K562 (cell line): ENCODE measurements at regions not wholly inside any gene's neighbourhood (a gene's known extent, or its start where the extent isn't known, plus 50 kb on each side); places are given as distances from the start of the nearest gene placed in this dataset.

Source experiments
- ATAC-seq: fragments of 200-7000 bp; cut with Tn5 transposase; 3 replicates; pipeline ENCODE4 v1.9.1; 2020; ENCODE audit warnings: moderate library complexity
- BruUV-seq: library from RNA; stranded (reverse); fragments of 400-500 nt; replicated peaks from 2 replicates; lab custom pipeline; 2021; lab: Mats Ljungman, UMichigan
- CTCF ChIA-PET: fragments of 300-600 bp; formaldehyde crosslinking; extraction: SDS; loops from one replicate; lab custom pipeline; 2021; ENCODE audit warnings: low intra/inter-chr PET ratio; lab: Yijun Ruan, JAX
- POLR2A ChIA-PET: fragments of 300-600, 350-650 bp; sonication (Branson Sonifier 250); formaldehyde crosslinking; extraction: SDS; loops from one replicate; lab custom pipeline; 2021; ENCODE audit warnings: antibody characterized with exemption, inconsistent platforms; lab: Yijun Ruan, JAX
- DNase-seq, 4 experiments: peaks; one replicate each; pipeline versions ENCODE4 v3.0.0 to v3.0.0-alpha.2; 2011 to 2018; ENCODE audit warnings: low spot score in 3 of 4, mixed read lengths in 3 of 4; ENCODE audit errors: extremely low read depth in 1 of 4
- FAIRE-seq: peaks from 2 replicates; lab custom pipeline; 2011; peaks lifted over from hg19 to GRCh38; lab: Jason Lieb, UNC
- H2AFZ ChIP-seq: 2 replicates; pipeline ENCODE4 v1.6.0; 2011; ENCODE audit warnings: low read depth, low read length, control low read depth, inconsistent platforms
- H3K27ac ChIP-seq: fragments of 200-600 bp; 3 replicates; pipeline ENCODE4 v1.8.0; 2011; ENCODE audit warnings: low read depth, mild to moderate bottlenecking, control low read depth, inconsistent platforms, low read length, moderate library complexity, mixed read lengths; ENCODE audit errors: extremely low read depth
- H3K27me3 ChIP-seq, 2 experiments: fragments of 300-600 bp in 1 of 2; 2 replicates in 1 of 2; 3 replicates in 1 of 2; pipeline versions ENCODE4 v1.6.0 to v1.8.0; 2011; ENCODE audit warnings: inconsistent platforms in 2 of 2, low read length in 2 of 2, mild to moderate bottlenecking in 1 of 2, mixed read lengths in 1 of 2, moderate library complexity in 1 of 2; ENCODE audit not compliant: control insufficient read depth in 2 of 2, insufficient read depth in 2 of 2
- H3K36me3 ChIP-seq: fragments of 300-600 bp; 3 replicates; pipeline ENCODE4 v1.8.0; 2011; ENCODE audit warnings: mild to moderate bottlenecking, low read length, inconsistent platforms; ENCODE audit not compliant: control insufficient read depth, insufficient read depth
- H3K4me1 ChIP-seq, 2 experiments: fragments of 200-600 bp in 1 of 2; replicated peaks in 1 of 2; 2 replicates in 1 of 2; 3 replicates in 1 of 2; pipeline versions ENCODE4 v1.5.1 to v1.8.0; 2011; ENCODE audit warnings: inconsistent platforms in 2 of 2, low read length in 2 of 2, mild to moderate bottlenecking in 1 of 2, mixed read lengths in 1 of 2, moderate library complexity in 1 of 2; ENCODE audit not compliant: control insufficient read depth in 2 of 2, insufficient read depth in 2 of 2
- H3K4me2 ChIP-seq: 2 replicates; pipeline ENCODE4 v1.6.1; 2011; ENCODE audit warnings: low read length, control low read depth, inconsistent platforms, mixed read lengths; ENCODE audit not compliant: insufficient read depth
- H3K4me3 ChIP-seq: fragments of 200-600 bp; sonication (generic), shearing (Covaris generic); 2 replicates; pipeline ENCODE4 v1.5.1; 2016; ENCODE audit warnings: control low read depth, inconsistent platforms
- H3K79me2 ChIP-seq: fragments of 200-600 bp; 3 replicates; pipeline ENCODE4 v1.8.0; 2011; ENCODE audit warnings: low read length, inconsistent platforms; ENCODE audit not compliant: control insufficient read depth, insufficient read depth
- H3K9ac ChIP-seq, 2 experiments: 2 replicates each; pipeline versions ENCODE4 v1.6.0 to v1.6.1; 2011; ENCODE audit warnings: low read depth in 2 of 2, low read length in 2 of 2, control low read depth in 1 of 2, inconsistent platforms in 1 of 2, mild to moderate bottlenecking in 1 of 2, mixed read lengths in 1 of 2; ENCODE audit not compliant: insufficient read depth in 1 of 2
- H3K9me1 ChIP-seq: one replicate; pipeline ENCODE4 v1.6.0; 2011; ENCODE audit warnings: inconsistent platforms, mild to moderate bottlenecking, low read length, moderate library complexity; ENCODE audit not compliant: control insufficient read depth, insufficient read depth
- H3K9me3 ChIP-seq: replicated peaks from 2 replicates; pipeline ENCODE4 v1.5.1; 2011; ENCODE audit warnings: low read depth, low read length, inconsistent platforms; ENCODE audit not compliant: control insufficient read depth, insufficient read depth
- H4K20me1 ChIP-seq: replicated peaks from 2 replicates; pipeline ENCODE4 v1.6.1; 2011; ENCODE audit warnings: low read length, inconsistent platforms, mixed read lengths; ENCODE audit not compliant: control insufficient read depth, insufficient read depth
- ASH1L ChIP-seq: fragments of 450-650 bp; IDR thresholded peaks from 2 replicates; pipeline ENCODE4 v1.6.1; 2018; ENCODE audit warnings: borderline replicate concordance, mild to moderate bottlenecking, low read depth; ENCODE audit not compliant: partially characterized antibody
- CBFB ChIP-seq: sonication (generic); formaldehyde crosslinking; IDR thresholded peaks from 2 replicates; pipeline ENCODE4 v1.4.0; 2020; ENCODE audit warnings: mild to moderate bottlenecking, missing genetic modification reagents
- CBX1 ChIP-seq: sonication (generic); IDR thresholded peaks from 2 replicates; pipeline ENCODE4 v1.6.1; 2016; ENCODE audit warnings: antibody characterized with exemption, low read depth, mild to moderate bottlenecking
- CBX5 ChIP-seq: IDR thresholded peaks from 2 replicates; pipeline ENCODE4 v1.6.1; 2014; ENCODE audit warnings: low read depth, borderline replicate concordance
- CHCHD3 ChIP-seq: fragments of 250-450 bp; sonication (Bioruptor Pico); IDR thresholded peaks from 2 replicates; pipeline ENCODE4 v2.1.2; 2022; ENCODE audit warnings: mild to moderate bottlenecking
- CREM ChIP-seq: IDR thresholded peaks from 2 replicates; pipeline ENCODE4 v1.6.1; 2014; ENCODE audit warnings: antibody characterized with exemption, low read depth
- CSDE1 ChIP-seq, 2 experiments: fragments of 450-650 bp; IDR thresholded peaks; 2 replicates each; pipeline ENCODE4 v1.6.1; 2016; ENCODE audit warnings: mild to moderate bottlenecking in 1 of 2
- FOXA1 ChIP-seq: fragments of 450-650 bp; IDR thresholded peaks from 2 replicates; pipeline ENCODE4 v1.6.1; 2016; ENCODE audit warnings: mild to moderate bottlenecking, borderline replicate concordance
- GTF2F1 ChIP-seq: IDR thresholded peaks from 2 replicates; pipeline ENCODE4 v1.6.1; 2011; ENCODE audit warnings: low read depth, low read length, improper control_type of control experiment
- MXI1 ChIP-seq: IDR thresholded peaks from 2 replicates; pipeline ENCODE4 v1.6.1; 2011; ENCODE audit warnings: low read depth, mild to moderate bottlenecking, improper control_type of control experiment, low read length
- PHF8 ChIP-seq: fragments of 200-600 bp; sonication (generic); IDR thresholded peaks from 2 replicates; pipeline ENCODE4 v1.6.1; 2012; ENCODE audit warnings: mixed run types, mild to moderate bottlenecking, inconsistent platforms, low read length, moderate library complexity, borderline replicate concordance
- POLR3A ChIP-seq: IDR thresholded peaks from 2 replicates; pipeline ENCODE4 v1.6.1; 2011; ENCODE audit warnings: borderline replicate concordance, mild to moderate bottlenecking, moderate library complexity; ENCODE audit not compliant: insufficient read length, insufficient read depth; ENCODE audit errors: extremely low read depth
- TEAD1 ChIP-seq, 2 experiments: fragments of 450-650 bp in 1 of 2; sonication (generic) in 1 of 2; formaldehyde crosslinking; IDR thresholded peaks; 2 replicates each; pipeline versions ENCODE4 v1.4.0 to v1.8.0; 2020 to 2022; ENCODE audit warnings: mild to moderate bottlenecking in 2 of 2, missing genetic modification reagents in 1 of 2
- TRIM28 ChIP-seq: fragments of 450-650 bp; IDR thresholded peaks from 2 replicates; pipeline ENCODE4 v1.6.1; 2017
- ZNF146 ChIP-seq: IDR thresholded peaks from one replicate; pipeline ENCODE4 v1.6.1; 2018; ENCODE audit warnings: missing compliant biosample characterization; ENCODE audit not compliant: unreplicated experiment
- ZNF830 ChIP-seq: fragments of 250-450 bp; sonication (Bioruptor Pico); IDR thresholded peaks from 2 replicates; pipeline ENCODE4 v1.5.0; 2021; ENCODE audit warnings: mild to moderate bottlenecking
- WGBS: fragments of 100-300 bp; shearing (Covaris generic); methylation state at CpG from one replicate; pipeline ENCODE4 v1.1.6; 2016; ENCODE audit warnings: low coverage, mixed read lengths; ENCODE audit not compliant: insufficient coverage; ENCODE audit errors: missing lambda C conversion rate; 5-methylcytosine and 5-hydroxymethylcytosine counted together
- in situ Hi-C: fragments of 300-500 bp; cut with MboI; formaldehyde crosslinking; loops from 4 replicates; pipeline ENCODE4 v1.15.0; 2018; ENCODE audit warnings: inconsistent platforms, mixed read lengths
- intact Hi-C: fragments of 100-400 bp; cut with micrococcal nuclease; formaldehyde crosslinking; loops from 2 replicates; pipeline ENCODE4 v1.14.2; 2022
- TF ChIP-seq, protein P1 (sequence below): fragments of 250-450 bp; sonication (Bioruptor Pico); IDR thresholded peaks from 2 replicates; pipeline ENCODE4 v1.5.0; 2021; ENCODE audit warnings: mild to moderate bottlenecking, borderline replicate concordance
- TF ChIP-seq, protein P2 (sequence below): fragments of 450-650 bp; IDR thresholded peaks from 2 replicates; pipeline ENCODE4 v1.7.1; 2018; ENCODE audit warnings: mild to moderate bottlenecking, low read depth; ENCODE audit not compliant: partially characterized antibody

DNA sequence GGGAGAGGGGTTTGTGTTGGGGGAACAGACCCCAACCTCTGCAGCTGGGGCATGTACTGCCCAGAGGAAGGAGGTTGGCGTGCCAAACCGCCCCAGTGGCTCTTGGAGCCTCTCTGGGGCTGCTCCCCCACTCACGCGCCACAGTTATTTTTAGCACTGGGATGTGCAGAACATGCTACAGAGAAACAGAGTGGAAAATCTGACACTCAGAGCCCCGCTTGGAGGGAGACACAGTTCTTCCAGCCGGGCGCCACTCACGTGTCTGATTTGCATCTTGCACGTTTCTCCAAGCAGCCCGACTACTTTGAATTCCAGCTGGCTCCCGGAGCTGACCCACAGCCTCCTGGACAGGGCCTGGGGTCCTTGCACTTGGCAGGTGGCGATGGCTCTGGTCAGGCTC lies 182.0 kb downstream of the RPS24 start (continued):
- TF ChIP-seq ASH1L, result no peak
- no peak for TF ChIP-seq TEAD1 (CRISPR knock-in tag; IDR thresholded peaks at IDR 0.05)
- TF ChIP-seq, protein P1, sequence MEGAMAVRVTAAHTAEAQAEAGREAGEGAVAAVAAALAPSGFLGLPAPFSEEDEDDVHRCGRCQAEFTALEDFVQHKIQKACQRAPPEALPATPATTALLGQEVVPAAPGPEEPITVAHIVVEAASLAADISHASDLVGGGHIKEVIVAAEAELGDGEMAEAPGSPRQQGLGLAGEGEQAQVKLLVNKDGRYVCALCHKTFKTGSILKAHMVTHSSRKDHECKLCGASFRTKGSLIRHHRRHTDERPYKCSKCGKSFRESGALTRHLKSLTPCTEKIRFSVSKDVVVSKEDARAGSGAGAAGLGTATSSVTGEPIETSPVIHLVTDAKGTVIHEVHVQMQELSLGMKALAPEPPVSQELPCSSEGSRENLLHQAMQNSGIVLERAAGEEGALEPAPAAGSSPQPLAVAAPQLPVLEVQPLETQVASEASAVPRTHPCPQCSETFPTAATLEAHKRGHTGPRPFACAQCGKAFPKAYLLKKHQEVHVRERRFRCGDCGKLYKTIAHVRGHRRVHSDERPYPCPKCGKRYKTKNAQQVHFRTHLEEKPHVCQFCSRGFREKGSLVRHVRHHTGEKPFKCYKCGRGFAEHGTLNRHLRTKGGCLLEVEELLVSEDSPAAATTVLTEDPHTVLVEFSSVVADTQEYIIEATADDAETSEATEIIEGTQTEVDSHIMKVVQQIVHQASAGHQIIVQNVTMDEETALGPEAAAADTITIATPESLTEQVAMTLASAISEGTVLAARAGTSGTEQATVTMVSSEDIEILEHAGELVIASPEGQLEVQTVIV (CRISPR knock-in tag), result no peak
- TF ChIP-seq, all 486 proteins: peak for 0

DNA sequence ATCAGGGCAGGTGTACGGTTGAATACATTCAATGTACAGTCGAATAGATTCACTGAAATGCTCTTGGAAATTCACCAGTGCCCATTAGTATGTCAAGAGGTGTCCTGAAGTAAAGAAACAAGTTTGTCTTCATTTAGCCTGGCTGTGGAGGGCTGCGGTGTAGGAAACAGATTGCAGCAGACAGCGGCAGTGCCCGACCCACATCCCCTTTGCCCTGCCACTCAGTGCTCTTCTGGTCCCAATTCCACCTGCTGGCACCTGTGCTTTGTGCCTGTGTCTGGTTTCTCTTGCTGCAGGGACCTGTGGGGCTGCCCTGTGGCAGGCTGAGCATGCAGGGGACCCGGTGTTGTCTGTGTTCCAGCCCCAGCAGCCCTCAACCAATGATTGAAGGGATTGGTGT lies 183.7 kb downstream of the RPS24 start:
- CTCF ChIA-PET, result no interaction called here
- under 1% methylated on average over 6 of the region's 6 CpGs for whole genome bisulfite sequencing
- no peak for FAIRE-seq
- H3K27ac ChIP-seq, result no peak overlapping the region
- no peaks in the 10 kb centered on the region for H3K79me2 ChIP-seq
- intact Hi-C loops, result loop anchor here (10.0 kb wide), 2 partner anchors 437 to 977 kb away; no protein-coding TSS in a partner anchor
- POLR2A ChIA-PET, result interaction anchor here (0.9 to 1.2 kb wide), 2 partner anchors 9 to 43 kb away, joined by 3 read pairs; no protein-coding TSS in a partner anchor
- no peak overlapping the region for H3K4me3 ChIP-seq
- no peak for ATAC-seq
- no peak overlapping the region for H3K9ac ChIP-seq
- BruUV-seq, result no TSS peak
- H3K9me3 ChIP-seq, result no peaks in the 10 kb centered on the region
- no peak overlapping the region for H2AFZ ChIP-seq
- peaks cover 3 to 61% of the 10 kb centered on the region in 2 experiments; a peak in 4 of 5 replicates for H3K27me3 ChIP-seq
- peaks cover 4% of the 10 kb centered on the region for H4K20me1 ChIP-seq
- no peak for DNase-seq
- in situ Hi-C loops, result no loop called here
- H3K9me1 ChIP-seq, result no peaks in the 10 kb centered on the region
- no peak overlapping the region for H3K4me2 ChIP-seq
- no peaks in the 10 kb centered on the region for H3K36me3 ChIP-seq
- no peaks in the 10 kb centered on the region for H3K4me1 ChIP-seq
- no peak for TF ChIP-seq ZNF830 (CRISPR knock-in tag)
- no peak for TF ChIP-seq PHF8
- no peak for TF ChIP-seq CREM
- TF ChIP-seq FOXA1, result no peak
- no peak for TF ChIP-seq CBFB (CRISPR knock-in tag)
- no peak for TF ChIP-seq POLR3A
- TF ChIP-seq GTF2F1, result no peak
- TF ChIP-seq CBX1, result no peak
- no peak for TF ChIP-seq CSDE1 (IDR thresholded peaks at IDR 0.05)
- TF ChIP-seq MXI1, result no peak
- no peak for TF ChIP-seq ZNF146 (CRISPR knock-in tag)
- TF ChIP-seq, protein P2, sequence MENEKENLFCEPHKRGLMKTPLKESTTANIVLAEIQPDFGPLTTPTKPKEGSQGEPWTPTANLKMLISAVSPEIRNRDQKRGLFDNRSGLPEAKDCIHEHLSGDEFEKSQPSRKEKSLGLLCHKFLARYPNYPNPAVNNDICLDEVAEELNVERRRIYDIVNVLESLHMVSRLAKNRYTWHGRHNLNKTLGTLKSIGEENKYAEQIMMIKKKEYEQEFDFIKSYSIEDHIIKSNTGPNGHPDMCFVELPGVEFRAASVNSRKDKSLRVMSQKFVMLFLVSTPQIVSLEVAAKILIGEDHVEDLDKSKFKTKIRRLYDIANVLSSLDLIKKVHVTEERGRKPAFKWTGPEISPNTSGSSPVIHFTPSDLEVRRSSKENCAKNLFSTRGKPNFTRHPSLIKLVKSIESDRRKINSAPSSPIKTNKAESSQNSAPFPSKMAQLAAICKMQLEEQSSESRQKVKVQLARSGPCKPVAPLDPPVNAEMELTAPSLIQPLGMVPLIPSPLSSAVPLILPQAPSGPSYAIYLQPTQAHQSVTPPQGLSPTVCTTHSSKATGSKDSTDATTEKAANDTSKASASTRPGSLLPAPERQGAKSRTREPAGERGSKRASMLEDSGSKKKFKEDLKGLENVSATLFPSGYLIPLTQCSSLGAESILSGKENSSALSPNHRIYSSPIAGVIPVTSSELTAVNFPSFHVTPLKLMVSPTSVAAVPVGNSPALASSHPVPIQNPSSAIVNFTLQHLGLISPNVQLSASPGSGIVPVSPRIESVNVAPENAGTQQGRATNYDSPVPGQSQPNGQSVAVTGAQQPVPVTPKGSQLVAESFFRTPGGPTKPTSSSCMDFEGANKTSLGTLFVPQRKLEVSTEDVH, result no peak
- TF ChIP-seq CHCHD3 (CRISPR knock-in tag), result no peak
- TF ChIP-seq CBX5, result no peak
- no peak for TF ChIP-seq TRIM28
